Parathyroid adenoma (tissue), 2 donors: ENCODE measurements at regions not wholly inside any gene's neighbourhood (a gene's known extent, or its start where the extent isn't known, plus 50 kb on each side); places are given as distances from the start of the nearest gene placed in this dataset.

ENCODE experiments used
- H2AFZ ChIP-seq: fragments of 300-600 bp; sonication (generic); one replicate; pipeline ENCODE4 v1.7.0; 2017; ENCODE audit warnings: antibody characterized with exemption, mild to moderate bottlenecking
- H3K27ac ChIP-seq: fragments of 300-600 bp; sonication (generic); one replicate; pipeline ENCODE4 v1.7.0; 2017
- H3K27me3 ChIP-seq: fragments of 300-600 bp; sonication (generic); one replicate; pipeline ENCODE4 v1.7.0; 2017; ENCODE audit warnings: low read length; ENCODE audit not compliant: control insufficient read depth, insufficient read depth
- H3K36me3 ChIP-seq: fragments of 300-600 bp; sonication (generic); one replicate; pipeline ENCODE4 v1.7.0; 2017; ENCODE audit warnings: low read length; ENCODE audit not compliant: control insufficient read depth, insufficient read depth
- H3K4me1 ChIP-seq: fragments of 300-600 bp; sonication (generic); one replicate; pipeline ENCODE4 v1.7.0; 2017; ENCODE audit warnings: control low read depth
- H3K4me2 ChIP-seq: fragments of 300-600 bp; sonication (generic); one replicate; pipeline ENCODE4 v1.7.0; 2017; ENCODE audit warnings: low read length
- H3K4me3 ChIP-seq: fragments of 300-600 bp; sonication (generic); one replicate; pipeline ENCODE4 v1.7.0; 2017; ENCODE audit warnings: low read depth, low read length
- H3K79me2 ChIP-seq: fragments of 300-600 bp; sonication (generic); one replicate; pipeline ENCODE4 v1.7.0; 2017; ENCODE audit warnings: control low read depth
- H3K9ac ChIP-seq: fragments of 300-600 bp; sonication (generic); one replicate; pipeline ENCODE4 v1.7.0; 2017; ENCODE audit warnings: mild to moderate bottlenecking
- H3K9me3 ChIP-seq: fragments of 300-600 bp; sonication (generic); one replicate; pipeline ENCODE4 v1.7.0; 2017; ENCODE audit warnings: low read length; ENCODE audit not compliant: control insufficient read depth
- TF ChIP-seq, protein P1 (sequence below): fragments of 300-600 bp; sonication (generic); IDR thresholded peaks from one replicate; pipeline ENCODE4 v1.7.0; 2017; ENCODE audit warnings: antibody characterized with exemption, mild to moderate bottlenecking
- donor health status: primary hyperparathyroidism.

DNA sequence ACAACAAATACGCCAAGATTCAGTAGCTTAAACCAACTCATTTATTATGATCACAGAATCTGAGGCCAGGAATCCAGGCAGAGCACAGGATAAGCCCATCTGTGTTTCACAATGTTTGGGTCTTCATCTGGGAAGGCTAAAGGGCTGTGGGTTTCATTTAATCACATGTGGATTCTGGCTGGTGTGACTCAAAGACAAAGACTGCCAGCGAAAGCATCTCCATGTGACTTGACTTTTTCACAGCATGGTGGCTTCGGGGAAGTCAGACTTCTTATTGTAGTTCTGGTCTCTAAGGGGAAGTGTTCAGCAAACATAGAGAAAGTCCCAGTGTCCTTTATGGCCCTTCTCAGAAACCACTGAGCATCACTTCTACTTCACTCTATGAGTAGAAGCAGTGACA lies 1014.4 kb upstream of the GOT2 start:
- no peaks in the 10 kb centered on the region for H3K79me2 ChIP-seq
- no peaks in the 10 kb centered on the region for H3K9me3 ChIP-seq
- H3K27me3 ChIP-seq, result no peaks in the 10 kb centered on the region
- no peaks in the 10 kb centered on the region for H3K4me1 ChIP-seq
- TF ChIP-seq, protein P1, sequence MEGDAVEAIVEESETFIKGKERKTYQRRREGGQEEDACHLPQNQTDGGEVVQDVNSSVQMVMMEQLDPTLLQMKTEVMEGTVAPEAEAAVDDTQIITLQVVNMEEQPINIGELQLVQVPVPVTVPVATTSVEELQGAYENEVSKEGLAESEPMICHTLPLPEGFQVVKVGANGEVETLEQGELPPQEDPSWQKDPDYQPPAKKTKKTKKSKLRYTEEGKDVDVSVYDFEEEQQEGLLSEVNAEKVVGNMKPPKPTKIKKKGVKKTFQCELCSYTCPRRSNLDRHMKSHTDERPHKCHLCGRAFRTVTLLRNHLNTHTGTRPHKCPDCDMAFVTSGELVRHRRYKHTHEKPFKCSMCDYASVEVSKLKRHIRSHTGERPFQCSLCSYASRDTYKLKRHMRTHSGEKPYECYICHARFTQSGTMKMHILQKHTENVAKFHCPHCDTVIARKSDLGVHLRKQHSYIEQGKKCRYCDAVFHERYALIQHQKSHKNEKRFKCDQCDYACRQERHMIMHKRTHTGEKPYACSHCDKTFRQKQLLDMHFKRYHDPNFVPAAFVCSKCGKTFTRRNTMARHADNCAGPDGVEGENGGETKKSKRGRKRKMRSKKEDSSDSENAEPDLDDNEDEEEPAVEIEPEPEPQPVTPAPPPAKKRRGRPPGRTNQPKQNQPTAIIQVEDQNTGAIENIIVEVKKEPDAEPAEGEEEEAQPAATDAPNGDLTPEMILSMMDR, result no peak
- H3K4me3 ChIP-seq, result no peak overlapping the region
- H3K36me3 ChIP-seq, result no peaks in the 10 kb centered on the region
- no peak overlapping the region for H3K4me2 ChIP-seq
- H3K9ac ChIP-seq, result no peak overlapping the region
- no peak overlapping the region for H2AFZ ChIP-seq
- no peak overlapping the region for H3K27ac ChIP-seq

DNA sequence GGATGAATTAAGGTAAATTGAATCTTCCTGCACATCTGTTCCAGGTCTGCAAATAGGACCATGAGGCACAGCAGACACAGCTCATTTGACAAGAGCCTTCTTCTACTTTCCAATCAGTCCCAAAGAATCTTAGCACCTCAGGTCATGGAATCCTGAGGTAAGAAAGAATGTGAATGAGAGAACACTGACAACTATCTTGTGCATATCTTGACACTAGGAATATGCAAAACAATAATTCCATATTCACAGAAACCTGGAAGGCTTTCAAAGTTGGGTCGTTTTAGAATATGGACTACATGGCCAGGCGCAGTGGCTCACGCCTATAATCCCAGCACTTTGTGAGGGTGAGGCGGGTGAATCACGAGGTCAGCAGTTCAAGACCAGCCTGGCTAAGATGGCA lies 1009.4 kb upstream of the GOT2 start:
- Histone ChIP-seq H3K9me3 (no peaks in the 10 kb centered on the region), H3K4me3 (no peak overlapping the region), H3K27me3 (no peaks in the 10 kb centered on the region), H3K4me1 (no peaks in the 10 kb centered on the region), H3K9ac (no peak overlapping the region), H3K4me2 (no peak overlapping the region), H3K27ac (no peak overlapping the region), H3K36me3 (no peaks in the 10 kb centered on the region), H3K79me2 (no peaks in the 10 kb centered on the region), H2AFZ (no peak overlapping the region)
- TF ChIP-seq, protein P1, result no peak

GRCh38 chr16:59740858-59741257 lies 1006.7 kb upstream of the GOT2 start:
- no peaks in the 10 kb centered on the region for H3K36me3 ChIP-seq
- H3K9me3 ChIP-seq, result no peaks in the 10 kb centered on the region
- H3K79me2 ChIP-seq, result no peaks in the 10 kb centered on the region
- TF ChIP-seq, protein P1, result no peak
- no peak overlapping the region for H3K9ac ChIP-seq
- H3K27ac ChIP-seq, result no peak overlapping the region
- no peak overlapping the region for H3K4me2 ChIP-seq
- H3K4me3 ChIP-seq, result no peak overlapping the region
- H3K27me3 ChIP-seq, result no peaks in the 10 kb centered on the region
- no peaks in the 10 kb centered on the region for H3K4me1 ChIP-seq
- no peak overlapping the region for H2AFZ ChIP-seq

DNA sequence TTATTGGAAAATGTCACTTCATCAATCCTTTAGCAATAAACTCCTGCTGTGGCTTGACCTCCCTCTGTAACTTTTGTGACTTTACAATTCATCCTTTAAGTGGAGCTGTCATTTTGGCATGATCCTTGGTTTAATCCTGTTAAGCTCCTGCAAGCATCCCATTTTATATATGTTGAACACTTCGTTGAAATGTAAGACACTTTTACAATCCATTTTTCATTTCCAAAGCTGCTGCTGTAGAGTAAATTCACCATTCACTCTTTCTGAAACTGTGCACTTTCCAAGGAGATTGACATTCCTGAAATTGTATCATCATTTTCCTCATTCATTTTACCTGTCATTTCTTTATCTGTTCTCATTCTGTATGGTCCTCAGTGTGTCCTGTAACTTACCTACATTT lies 1003.2 kb upstream of the GOT2 start:
- no peaks in the 10 kb centered on the region for H3K36me3 ChIP-seq
- H3K4me1 ChIP-seq, result no peaks in the 10 kb centered on the region
- TF ChIP-seq, protein P1, result no peak
- no peak overlapping the region for H3K4me2 ChIP-seq
- H3K9ac ChIP-seq, result no peak overlapping the region
- no peaks in the 10 kb centered on the region for H3K9me3 ChIP-seq
- no peak overlapping the region for H3K4me3 ChIP-seq
- no peak overlapping the region for H3K27ac ChIP-seq
- H3K27me3 ChIP-seq, result no peaks in the 10 kb centered on the region
- no peak overlapping the region for H2AFZ ChIP-seq
- no peaks in the 10 kb centered on the region for H3K79me2 ChIP-seq

GRCh38 chr16:59733321-59733720 lies 999.2 kb upstream of the GOT2 start:
- H3K79me2 ChIP-seq, result no peaks in the 10 kb centered on the region
- H2AFZ ChIP-seq, result no peak overlapping the region
- H3K4me3 ChIP-seq, result no peak overlapping the region
- H3K9ac ChIP-seq, result no peak overlapping the region
- H3K27me3 ChIP-seq, result no peaks in the 10 kb centered on the region
- H3K4me2 ChIP-seq, result no peak overlapping the region
- TF ChIP-seq, protein P1, result no peak
- H3K36me3 ChIP-seq, result no peaks in the 10 kb centered on the region
- H3K27ac ChIP-seq, result no peak overlapping the region
- H3K9me3 ChIP-seq, result no peaks in the 10 kb centered on the region
- no peaks in the 10 kb centered on the region for H3K4me1 ChIP-seq
